ENCODE measurements at regions not wholly inside any gene's neighbourhood (a gene's known extent, or its start where the extent isn't known, plus 50 kb on each side); places are given as distances from the start of the nearest gene placed in this dataset.

- TF ChIP-seq POLR2A (IDR thresholded peaks at IDR 0.05) (no peak), CTCF (IDR thresholded peaks at IDR 0.05) (no peak)
Observed at GRCh38 chrX:149312988-149313387, 192.1 kb downstream of the IDS start.

Data from esophagus squamous epithelium (tissue), 4 donors.